ENCODE measurements at regions not wholly inside any gene's neighbourhood (a gene's known extent, or its start where the extent isn't known, plus 50 kb on each side); places are given as distances from the start of the nearest gene placed in this dataset.

DNA sequence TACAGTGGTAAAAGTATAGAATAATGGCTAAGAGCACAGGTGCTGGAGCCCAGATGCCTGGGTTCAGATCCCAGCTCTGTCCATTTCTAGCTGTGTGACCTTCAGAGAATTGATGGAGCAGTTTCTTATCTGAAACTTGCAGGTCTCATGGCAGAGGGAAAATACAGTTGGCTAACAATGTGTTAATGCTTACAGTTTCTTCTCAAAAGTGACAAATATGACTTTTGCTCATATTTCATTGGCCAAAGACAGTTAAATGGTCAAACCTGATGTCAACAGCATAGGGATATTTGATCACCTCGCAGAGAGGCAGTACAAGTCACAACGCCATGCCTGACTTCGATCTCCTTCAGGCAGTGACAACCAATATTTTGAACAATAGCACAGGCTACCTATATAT, 60.2 kb upstream of the LCORL start:
- TF ChIP-seq, protein P1, sequence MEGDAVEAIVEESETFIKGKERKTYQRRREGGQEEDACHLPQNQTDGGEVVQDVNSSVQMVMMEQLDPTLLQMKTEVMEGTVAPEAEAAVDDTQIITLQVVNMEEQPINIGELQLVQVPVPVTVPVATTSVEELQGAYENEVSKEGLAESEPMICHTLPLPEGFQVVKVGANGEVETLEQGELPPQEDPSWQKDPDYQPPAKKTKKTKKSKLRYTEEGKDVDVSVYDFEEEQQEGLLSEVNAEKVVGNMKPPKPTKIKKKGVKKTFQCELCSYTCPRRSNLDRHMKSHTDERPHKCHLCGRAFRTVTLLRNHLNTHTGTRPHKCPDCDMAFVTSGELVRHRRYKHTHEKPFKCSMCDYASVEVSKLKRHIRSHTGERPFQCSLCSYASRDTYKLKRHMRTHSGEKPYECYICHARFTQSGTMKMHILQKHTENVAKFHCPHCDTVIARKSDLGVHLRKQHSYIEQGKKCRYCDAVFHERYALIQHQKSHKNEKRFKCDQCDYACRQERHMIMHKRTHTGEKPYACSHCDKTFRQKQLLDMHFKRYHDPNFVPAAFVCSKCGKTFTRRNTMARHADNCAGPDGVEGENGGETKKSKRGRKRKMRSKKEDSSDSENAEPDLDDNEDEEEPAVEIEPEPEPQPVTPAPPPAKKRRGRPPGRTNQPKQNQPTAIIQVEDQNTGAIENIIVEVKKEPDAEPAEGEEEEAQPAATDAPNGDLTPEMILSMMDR (IDR thresholded peaks at IDR 0.05), result no peak
- no peak for TF ChIP-seq POLR2A (IDR thresholded peaks at IDR 0.05)

All from heart left ventricle (tissue), 13 donors.